HCT116 (cell line): ENCODE measurements at regions not wholly inside any gene's neighbourhood (a gene's known extent, or its start where the extent isn't known, plus 50 kb on each side); places are given as distances from the start of the nearest gene placed in this dataset.

ENCODE experiments used
- CEBPB ChIP-seq: IDR thresholded peaks from 2 replicates; pipeline ENCODE4 v1.6.1; 2012; ENCODE audit warnings: low read depth
- EGR1 ChIP-seq: IDR thresholded peaks from 2 replicates; pipeline ENCODE4 v1.6.1; 2012; ENCODE audit warnings: low read depth
- EZH2 ChIP-seq: fragments of 200-600 bp; sonication (generic); IDR thresholded peaks from 2 replicates; pipeline ENCODE4 v1.6.1; 2017; ENCODE audit warnings: antibody characterized with exemption, mixed run types
- POLR2A ChIP-seq: IDR thresholded peaks from 2 replicates; pipeline ENCODE4 v1.7.0; 2011; ENCODE audit warnings: borderline replicate concordance; ENCODE audit not compliant: insufficient read depth, insufficient read length; ENCODE audit errors: extremely low read depth
- POLR2AphosphoS5 ChIP-seq: IDR thresholded peaks from 2 replicates; pipeline ENCODE4 v1.6.1; 2011; ENCODE audit warnings: mild to moderate bottlenecking, low read depth, low read length, moderate library complexity
- RAD21 ChIP-seq: IDR thresholded peaks from 2 replicates; pipeline ENCODE4 v1.6.1; 2012; ENCODE audit warnings: low read depth, mild to moderate bottlenecking
- SRF ChIP-seq: IDR thresholded peaks from 2 replicates; pipeline ENCODE4 v1.6.1; 2012; ENCODE audit warnings: low read depth
- YY1 ChIP-seq: IDR thresholded peaks from 2 replicates; pipeline ENCODE4 v1.6.1; 2011; ENCODE audit warnings: low read length, low read depth, moderate library complexity, mild to moderate bottlenecking; ENCODE audit not compliant: insufficient replicate concordance; ENCODE audit errors: extremely low read depth
- ZFX ChIP-seq: fragments of 450-650 bp; IDR thresholded peaks from 2 replicates; pipeline ENCODE4 v1.6.1; 2017
- TF ChIP-seq, protein P1 (sequence below), 3 experiments: fragments of 200-600 bp in 1 of 3; sonication (generic) in 1 of 3; IDR thresholded peaks in 2 of 3; conservative IDR thresholded peaks in 1 of 3; 2 replicates each; pipeline ENCODE4 v1.5.1; 2012 to 2017; ENCODE audit warnings: low read depth in 2 of 3, low read length in 2 of 3, antibody characterized with exemption in 1 of 3, borderline replicate concordance in 1 of 3, control low read depth in 1 of 3, mild to moderate bottlenecking in 1 of 3, mixed read lengths in 1 of 3, mixed run types in 1 of 3, moderate library complexity in 1 of 3; ENCODE audit not compliant: insufficient read depth in 1 of 3

DNA sequence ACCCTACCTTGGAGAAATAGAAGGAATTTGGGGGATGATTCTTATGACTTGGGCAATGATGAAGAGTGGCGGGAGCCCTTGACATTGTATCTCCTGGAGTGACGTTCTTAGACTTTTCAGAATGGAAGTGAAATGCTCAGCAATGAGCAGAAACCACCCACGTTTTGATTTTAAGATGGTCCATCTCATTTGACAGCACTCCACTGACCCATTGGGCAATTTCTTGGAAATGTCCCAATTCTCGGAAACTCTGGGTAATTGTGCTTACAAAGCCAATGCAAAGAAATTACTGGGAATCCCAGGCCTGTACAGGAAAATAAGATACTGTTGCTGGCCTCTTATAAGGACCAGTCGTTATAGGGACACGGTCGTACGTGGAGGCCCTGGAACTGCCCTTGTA, 170.0 kb upstream of the COPS8 start:
- TF ChIP-seq EZH2 (no peak), ZFX (no peak), POLR2A (no peak), RAD21 (no peak), EGR1 (no peak), CEBPB (no peak), POLR2AphosphoS5 (no peak), SRF (no peak), YY1 (no peak)
- TF ChIP-seq, protein P1, sequence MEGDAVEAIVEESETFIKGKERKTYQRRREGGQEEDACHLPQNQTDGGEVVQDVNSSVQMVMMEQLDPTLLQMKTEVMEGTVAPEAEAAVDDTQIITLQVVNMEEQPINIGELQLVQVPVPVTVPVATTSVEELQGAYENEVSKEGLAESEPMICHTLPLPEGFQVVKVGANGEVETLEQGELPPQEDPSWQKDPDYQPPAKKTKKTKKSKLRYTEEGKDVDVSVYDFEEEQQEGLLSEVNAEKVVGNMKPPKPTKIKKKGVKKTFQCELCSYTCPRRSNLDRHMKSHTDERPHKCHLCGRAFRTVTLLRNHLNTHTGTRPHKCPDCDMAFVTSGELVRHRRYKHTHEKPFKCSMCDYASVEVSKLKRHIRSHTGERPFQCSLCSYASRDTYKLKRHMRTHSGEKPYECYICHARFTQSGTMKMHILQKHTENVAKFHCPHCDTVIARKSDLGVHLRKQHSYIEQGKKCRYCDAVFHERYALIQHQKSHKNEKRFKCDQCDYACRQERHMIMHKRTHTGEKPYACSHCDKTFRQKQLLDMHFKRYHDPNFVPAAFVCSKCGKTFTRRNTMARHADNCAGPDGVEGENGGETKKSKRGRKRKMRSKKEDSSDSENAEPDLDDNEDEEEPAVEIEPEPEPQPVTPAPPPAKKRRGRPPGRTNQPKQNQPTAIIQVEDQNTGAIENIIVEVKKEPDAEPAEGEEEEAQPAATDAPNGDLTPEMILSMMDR (IDR thresholded peaks at IDR 0.05 in 2 of 3, conservative IDR thresholded peaks at IDR 0.05 in 1 of 3; ENCODE audit: borderline replicate concordance in 1 of 3, insufficient read depth in 1 of 3, low read depth in 2 of 3, low read length in 2 of 3), result no peak
